ENCODE measurements at regions not wholly inside any gene's neighbourhood (a gene's known extent, or its start where the extent isn't known, plus 50 kb on each side); places are given as distances from the start of the nearest gene placed in this dataset.

DNA sequence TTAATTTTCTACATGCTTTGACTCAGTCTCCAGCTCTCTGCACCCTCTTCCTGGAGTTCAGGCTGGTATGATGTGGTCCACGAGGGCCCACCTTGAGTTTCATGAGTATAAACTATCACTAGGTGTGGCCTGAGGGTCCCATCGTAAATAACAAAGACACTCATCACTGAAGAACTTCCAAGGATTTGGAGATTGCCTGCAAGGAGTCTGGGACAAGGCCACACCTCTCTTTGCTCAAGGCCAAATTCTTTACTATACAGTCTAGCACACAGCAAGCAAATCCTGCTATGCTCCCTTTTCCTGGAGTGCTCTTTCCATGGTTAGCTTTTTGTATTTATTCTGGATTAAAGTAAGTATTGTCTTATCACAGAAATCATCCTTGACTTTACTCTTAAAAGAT, 271.9 kb downstream of the SLC16A7 start (continued):
- TF ChIP-seq, protein P1, sequence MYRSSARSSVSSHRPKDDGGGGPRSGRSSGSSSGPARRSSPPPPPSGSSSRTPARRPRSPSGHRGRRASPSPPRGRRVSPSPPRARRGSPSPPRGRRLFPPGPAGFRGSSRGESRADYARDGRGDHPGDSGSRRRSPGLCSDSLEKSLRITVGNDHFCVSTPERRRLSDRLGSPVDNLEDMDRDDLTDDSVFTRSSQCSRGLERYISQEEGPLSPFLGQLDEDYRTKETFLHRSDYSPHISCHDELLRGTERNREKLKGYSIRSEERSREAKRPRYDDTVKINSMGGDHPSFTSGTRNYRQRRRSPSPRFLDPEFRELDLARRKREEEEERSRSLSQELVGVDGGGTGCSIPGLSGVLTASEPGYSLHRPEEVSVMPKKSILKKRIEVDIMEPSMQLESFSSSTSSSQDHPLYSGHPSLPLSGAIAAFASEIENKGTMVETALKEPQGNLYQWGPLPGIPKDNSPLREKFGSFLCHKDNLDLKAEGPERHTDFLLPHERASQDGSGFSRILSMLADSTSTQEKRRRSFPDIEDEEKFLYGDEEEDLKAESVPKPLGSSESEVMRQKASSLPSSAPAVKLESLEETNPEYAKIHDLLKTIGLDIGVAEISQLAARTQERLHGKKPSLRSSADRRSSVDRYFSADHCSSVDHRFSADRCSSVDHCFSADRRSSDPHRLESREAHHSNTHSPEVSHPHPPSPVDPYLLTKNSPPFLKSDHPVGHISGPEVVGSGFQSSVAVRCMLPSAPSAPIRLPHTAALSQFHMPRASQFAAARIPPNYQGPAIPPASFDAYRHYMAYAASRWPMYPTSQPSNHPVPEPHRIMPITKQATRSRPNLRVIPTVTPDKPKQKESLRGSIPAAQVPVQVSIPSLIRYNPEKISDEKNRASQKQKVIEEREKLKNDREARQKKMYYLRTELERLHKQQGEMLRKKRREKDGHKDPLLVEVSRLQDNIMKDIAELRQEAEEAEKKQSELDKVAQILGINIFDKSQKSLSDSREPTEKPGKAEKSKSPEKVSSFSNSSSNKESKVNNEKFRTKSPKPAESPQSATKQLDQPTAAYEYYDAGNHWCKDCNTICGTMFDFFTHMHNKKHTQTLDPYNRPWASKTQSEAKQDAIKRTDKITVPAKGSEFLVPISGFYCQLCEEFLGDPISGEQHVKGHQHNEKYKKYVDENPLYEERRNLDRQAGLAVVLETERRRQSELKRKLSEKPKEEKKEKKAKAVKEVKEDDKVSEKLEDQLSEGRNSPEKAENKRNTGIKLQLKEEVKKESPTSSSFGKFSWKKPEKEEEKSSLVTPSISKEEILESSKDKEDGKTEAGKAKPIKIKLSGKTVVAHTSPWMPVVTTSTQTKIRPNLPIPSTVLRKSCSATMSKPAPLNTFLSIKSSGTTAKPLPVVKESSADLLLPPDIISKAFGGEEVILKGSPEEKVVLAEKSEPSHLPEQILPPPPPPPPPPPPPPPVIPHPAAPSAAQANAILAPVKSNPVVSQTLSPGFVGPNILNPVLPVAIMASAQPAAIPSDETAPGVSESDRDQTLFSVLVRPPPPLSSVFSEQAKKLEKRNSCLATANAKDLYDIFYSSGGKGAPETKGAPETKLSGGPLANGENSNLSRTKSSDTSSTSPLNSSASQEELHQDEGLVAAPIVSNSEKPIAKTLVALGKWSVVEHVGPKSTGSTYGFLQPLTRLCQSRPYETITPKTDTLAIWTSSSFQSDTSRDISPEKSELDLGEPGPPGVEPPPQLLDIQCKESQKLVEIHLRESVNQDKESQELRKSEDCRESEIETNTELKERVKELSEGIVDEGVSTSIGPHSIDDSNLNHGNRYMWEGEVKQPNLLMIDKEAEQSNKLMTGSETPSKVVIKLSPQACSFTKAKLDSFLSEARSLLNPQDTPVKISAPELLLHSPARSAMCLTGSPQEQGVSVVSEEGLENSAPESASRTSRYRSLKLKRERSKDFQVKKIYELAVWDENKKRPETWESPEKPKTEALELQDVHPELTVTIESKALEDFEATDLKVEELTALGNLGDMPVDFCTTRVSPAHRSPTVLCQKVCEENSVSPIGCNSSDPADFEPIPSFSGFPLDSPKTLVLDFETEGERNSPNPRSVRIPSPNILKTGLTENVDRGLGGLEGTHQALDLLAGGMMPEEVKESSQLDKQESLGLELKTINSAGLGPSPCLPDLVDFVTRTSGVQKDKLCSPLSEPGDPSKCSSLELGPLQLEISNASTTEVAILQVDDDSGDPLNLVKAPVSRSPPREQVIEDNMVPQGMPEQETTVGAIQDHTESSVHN (IDR thresholded peaks at IDR 0.05; ENCODE audit: borderline replicate concordance in 1 of 2, low read depth in 1 of 2) = no peak
- TF ChIP-seq NFIX (CRISPR knock-in tag; IDR thresholded peaks at IDR 0.05; ENCODE audit: low read depth) = no peak
- TF ChIP-seq, protein P2, sequence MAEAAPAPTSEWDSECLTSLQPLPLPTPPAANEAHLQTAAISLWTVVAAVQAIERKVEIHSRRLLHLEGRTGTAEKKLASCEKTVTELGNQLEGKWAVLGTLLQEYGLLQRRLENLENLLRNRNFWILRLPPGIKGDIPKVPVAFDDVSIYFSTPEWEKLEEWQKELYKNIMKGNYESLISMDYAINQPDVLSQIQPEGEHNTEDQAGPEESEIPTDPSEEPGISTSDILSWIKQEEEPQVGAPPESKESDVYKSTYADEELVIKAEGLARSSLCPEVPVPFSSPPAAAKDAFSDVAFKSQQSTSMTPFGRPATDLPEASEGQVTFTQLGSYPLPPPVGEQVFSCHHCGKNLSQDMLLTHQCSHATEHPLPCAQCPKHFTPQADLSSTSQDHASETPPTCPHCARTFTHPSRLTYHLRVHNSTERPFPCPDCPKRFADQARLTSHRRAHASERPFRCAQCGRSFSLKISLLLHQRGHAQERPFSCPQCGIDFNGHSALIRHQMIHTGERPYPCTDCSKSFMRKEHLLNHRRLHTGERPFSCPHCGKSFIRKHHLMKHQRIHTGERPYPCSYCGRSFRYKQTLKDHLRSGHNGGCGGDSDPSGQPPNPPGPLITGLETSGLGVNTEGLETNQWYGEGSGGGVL (CRISPR knock-in tag; IDR thresholded peaks at IDR 0.05) = no peak
- no peak for TF ChIP-seq ZC3H8 (IDR thresholded peaks at IDR 0.05)
- no peak for TF ChIP-seq SMAD2 (IDR thresholded peaks at IDR 0.05; ENCODE audit: low read depth, low read length)
- no peak for TF ChIP-seq NFIC (IDR thresholded peaks at IDR 0.05)

Data from K562 (cell line).